GM23338 (cell line): ENCODE measurements at regions not wholly inside any gene's neighbourhood (a gene's known extent, or its start where the extent isn't known, plus 50 kb on each side); places are given as distances from the start of the nearest gene placed in this dataset.

Source experiments
- ATAC-seq: fragments of 200-7000 bp; cut with Tn5 transposase; 3 replicates; pipeline ENCODE4 v1.9.1; 2020
- DNase-seq: peaks from one replicate; pipeline ENCODE4 v3.0.0-alpha.2; 2015; ENCODE audit warnings: low spot score
- H2AFZ ChIP-seq: fragments of 200-600 bp; sonication (generic); 2 replicates; pipeline ENCODE4 v1.8.0; 2016; ENCODE audit warnings: antibody characterized with exemption, mild to moderate bottlenecking, moderate library complexity
- H3F3A ChIP-seq: fragments of 200-600 bp; sonication (generic); replicated peaks from 2 replicates; pipeline ENCODE4 v1.8.0; 2017; ENCODE audit warnings: antibody characterized with exemption, mixed run types, low read depth
- H3K27ac ChIP-seq: fragments of 200-600 bp; sonication (generic); 2 replicates; pipeline ENCODE4 v1.6.1; 2016; ENCODE audit warnings: low read depth
- H3K27me3 ChIP-seq: fragments of 200-600 bp; sonication (generic); 2 replicates; pipeline ENCODE4 v1.8.0; 2016; ENCODE audit warnings: mild to moderate bottlenecking, mixed run types, moderate library complexity; ENCODE audit not compliant: insufficient read depth
- H3K36me3 ChIP-seq: fragments of 200-600 bp; sonication (generic); 2 replicates; pipeline ENCODE4 v1.8.0; 2016; ENCODE audit warnings: mild to moderate bottlenecking; ENCODE audit not compliant: insufficient read depth
- H3K4me1 ChIP-seq: fragments of 200-600 bp; sonication (generic); 2 replicates; pipeline ENCODE4 v1.8.0; 2016; ENCODE audit warnings: mild to moderate bottlenecking, moderate library complexity; ENCODE audit not compliant: insufficient read depth
- H3K4me2 ChIP-seq: fragments of 200-600 bp; sonication (generic); 2 replicates; pipeline ENCODE4 v1.7.1; 2017; ENCODE audit warnings: mixed run types
- H3K4me3 ChIP-seq: fragments of 200-600 bp; sonication (generic); 2 replicates; pipeline ENCODE4 v1.6.1; 2016; ENCODE audit warnings: mixed run types
- H3K79me2 ChIP-seq: fragments of 200-600 bp; sonication (generic); replicated peaks from 2 replicates; pipeline ENCODE4 v1.8.0; 2017; ENCODE audit warnings: mild to moderate bottlenecking; ENCODE audit not compliant: insufficient read depth
- H3K9me2 ChIP-seq: fragments of 200-600 bp; sonication (generic); 2 replicates; pipeline ENCODE4 v1.8.0; 2017; ENCODE audit not compliant: insufficient read depth
- H4K20me1 ChIP-seq: fragments of 200-600 bp; sonication (generic); replicated peaks from 2 replicates; pipeline ENCODE4 v1.8.0; 2017; ENCODE audit warnings: mild to moderate bottlenecking; ENCODE audit not compliant: insufficient read depth
- H3K27ac Mint-ChIP-seq: 2 replicates; pipeline ENCODE4 v1.8.0; 2020; ENCODE audit warnings: inconsistent platforms, mild to moderate bottlenecking, moderate library complexity, mixed read lengths
- H3K27me3 Mint-ChIP-seq: 3 replicates; pipeline ENCODE4 v1.8.0; 2022; ENCODE audit warnings: low read depth, mild to moderate bottlenecking, moderate library complexity, mixed read lengths, inconsistent platforms; ENCODE audit not compliant: insufficient read depth, poor library complexity
- H3K36me3 Mint-ChIP-seq: 3 replicates; pipeline ENCODE4 v1.8.0; 2021; ENCODE audit warnings: low read depth, mild to moderate bottlenecking, inconsistent platforms, moderate library complexity, mixed read lengths
- H3K4me1 Mint-ChIP-seq: 3 replicates; pipeline ENCODE4 v1.8.0; 2020; ENCODE audit warnings: mild to moderate bottlenecking, inconsistent platforms, mixed read lengths
- H3K4me3 Mint-ChIP-seq: 3 replicates; pipeline ENCODE4 v1.8.0; 2021; ENCODE audit warnings: moderate library complexity, mild to moderate bottlenecking, inconsistent platforms, mixed read lengths
- H3K9me3 Mint-ChIP-seq: 3 replicates; pipeline ENCODE4 v1.8.0; 2020; ENCODE audit warnings: moderate library complexity, mild to moderate bottlenecking, inconsistent platforms, mixed read lengths
- CREB1 ChIP-seq: fragments of 250-450 bp; sonication (Bioruptor Pico); IDR thresholded peaks from 2 replicates; pipeline ENCODE4 v1.5.0; 2020; ENCODE audit warnings: low read depth, mild to moderate bottlenecking, moderate library complexity
- EZH2phosphoT487 ChIP-seq: fragments of 200-600 bp; sonication (generic); IDR thresholded peaks from one replicate; pipeline ENCODE4 v1.8.1; 2018; ENCODE audit warnings: antibody characterized with exemption; ENCODE audit not compliant: unreplicated experiment
- JUNB ChIP-seq: IDR thresholded peaks from one replicate; pipeline ENCODE4 v1.6.1; 2016; ENCODE audit warnings: antibody characterized with exemption; ENCODE audit not compliant: unreplicated experiment
- NANOG ChIP-seq: IDR thresholded peaks from 2 replicates; pipeline ENCODE4 v1.6.1; 2016; ENCODE audit warnings: antibody characterized with exemption, borderline replicate concordance
- REST ChIP-seq: IDR thresholded peaks from one replicate; pipeline ENCODE4 v1.6.1; 2018; ENCODE audit warnings: antibody characterized with exemption; ENCODE audit not compliant: unreplicated experiment
- STAT1 ChIP-seq: IDR thresholded peaks from one replicate; pipeline ENCODE4 v1.6.1; 2016; ENCODE audit warnings: antibody characterized with exemption; ENCODE audit not compliant: unreplicated experiment
- ZNF331 ChIP-seq: fragments of 250-450 bp; sonication (Bioruptor Pico); IDR thresholded peaks from 2 replicates; pipeline ENCODE4 v1.5.0; 2020; ENCODE audit warnings: low read depth, mild to moderate bottlenecking, moderate library complexity
- ZNF462 ChIP-seq: fragments of 250-450 bp; sonication (Bioruptor Pico); IDR thresholded peaks from 2 replicates; pipeline ENCODE4 v1.5.0; 2020; ENCODE audit warnings: mild to moderate bottlenecking, moderate library complexity

- Histone ChIP-seq H3K36me3 (no peaks in the 10 kb centered on the region), H3K4me3 (no peak overlapping the region), H3F3A (no peaks in the 10 kb centered on the region), H3K79me2 (no peaks in the 10 kb centered on the region), H3K4me2 (no peak overlapping the region), H3K9me2 (0 out of 2 replicates have a peak, but pooled peaks cover 5% of the 10 kb centered on the region), H4K20me1 (no peaks in the 10 kb centered on the region), H3K27me3 (no peaks in the 10 kb centered on the region), H3K27ac (no peak overlapping the region), H3K4me1 (no peaks in the 10 kb centered on the region), H2AFZ (0 out of 2 replicates have a peak overlapping the region, but pooled peaks have one; percentile 49)
- TF ChIP-seq JUNB (no peak), EZH2phosphoT487 (no peak), REST (no peak), CREB1 (CRISPR knock-in tag) (no peak), ZNF462 (no peak), NANOG (no peak), STAT1 (no peak), ZNF331 (CRISPR knock-in tag) (no peak)
- H3K4me1 Mint-ChIP-seq: peaks cover 13% of the 10 kb centered on the region
- ATAC-seq (no peak), DNase-seq (no peak)
- H3K36me3 Mint-ChIP-seq: no peaks in the 10 kb centered on the region
- H3K4me3 Mint-ChIP-seq: no peak overlapping the region
- no peaks in the 10 kb centered on the region for H3K9me3 Mint-ChIP-seq
- no peak overlapping the region for H3K27ac Mint-ChIP-seq
- H3K27me3 Mint-ChIP-seq: peaks cover 3% of the 10 kb centered on the region
Measured at GRCh38 chr6:137568067-137568466, 73.9 kb upstream of the OLIG3 start.
